GM21515 (cell line): ENCODE measurements at regions not wholly inside any gene's neighbourhood (a gene's known extent, or its start where the extent isn't known, plus 50 kb on each side); places are given as distances from the start of the nearest gene placed in this dataset.

Experiments used
- ATAC-seq: cut with Tn5 transposase; IDR thresholded peaks from one replicate; pipeline ENCODE4 v1.9.1; 2021; ENCODE audit not compliant: unreplicated experiment

- ATAC-seq, result no peak
These were observed 703.8 kb downstream of the CDH8 start for GRCh38 chr16:61332461-61332860.

GRCh38 chr16:61324044-61324443 lies 712.2 kb downstream of the CDH8 start:
- no peak for ATAC-seq

- ATAC-seq, result no peak
These were observed 712.8 kb downstream of the CDH8 start for GRCh38 chr16:61323456-61323855.

GRCh38 chr16:61320791-61321190 lies 715.4 kb downstream of the CDH8 start:
- no peak for ATAC-seq

GRCh38 chr16:61313931-61314330 lies 722.3 kb downstream of the CDH8 start:
- no peak for ATAC-seq

GRCh38 chr16:61309386-61309785 lies 726.9 kb downstream of the CDH8 start:
- no peak for ATAC-seq

DNA sequence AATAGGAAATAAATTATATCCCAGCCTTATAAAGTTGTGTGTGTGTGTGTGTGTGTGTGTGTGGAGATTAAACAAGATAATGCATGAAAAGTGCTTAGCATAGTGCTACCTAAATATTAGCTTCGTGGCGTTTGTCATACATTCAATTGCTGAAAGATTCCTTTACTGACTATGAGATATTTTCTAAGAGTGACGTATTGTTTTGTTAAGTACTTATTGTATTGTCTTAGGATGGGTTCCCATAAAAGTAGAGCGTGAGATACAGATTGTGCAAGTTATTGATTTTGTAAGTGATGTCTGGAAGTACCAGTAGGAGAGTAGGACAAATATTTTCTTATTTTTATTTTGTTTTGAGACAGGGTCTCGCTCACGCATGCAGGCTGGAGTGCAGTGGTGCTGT lies 730.0 kb downstream of the CDH8 start:
- no peak for ATAC-seq

GRCh38 chr16:61296814-61297213 lies 739.4 kb downstream of the CDH8 start:
- ATAC-seq, result no peak

- ATAC-seq, result no peak
These were observed 739.9 kb downstream of the CDH8 start for GRCh38 chr16:61296305-61296704.

DNA sequence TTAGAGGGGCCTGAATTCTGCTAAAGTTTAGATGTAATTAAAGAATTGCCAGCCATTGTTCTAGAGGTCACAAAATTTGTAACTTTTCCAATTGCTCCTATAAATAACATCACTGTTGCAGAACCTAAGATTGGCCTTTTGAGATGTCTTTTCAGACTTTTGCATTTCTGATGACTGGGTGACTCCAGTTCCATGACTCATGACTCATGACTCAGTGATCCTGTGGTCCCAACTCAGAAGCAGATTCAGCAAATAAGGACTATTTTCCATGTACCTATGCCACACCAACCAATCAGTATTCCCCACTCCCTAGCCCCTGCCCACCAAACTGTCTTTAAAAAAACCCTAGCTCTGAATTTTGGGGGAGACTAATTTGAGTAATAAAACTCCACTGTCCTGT lies 740.9 kb downstream of the CDH8 start:
- no peak for ATAC-seq

GRCh38 chr16:61289141-61289540 lies 747.1 kb downstream of the CDH8 start:
- ATAC-seq, result no peak

DNA sequence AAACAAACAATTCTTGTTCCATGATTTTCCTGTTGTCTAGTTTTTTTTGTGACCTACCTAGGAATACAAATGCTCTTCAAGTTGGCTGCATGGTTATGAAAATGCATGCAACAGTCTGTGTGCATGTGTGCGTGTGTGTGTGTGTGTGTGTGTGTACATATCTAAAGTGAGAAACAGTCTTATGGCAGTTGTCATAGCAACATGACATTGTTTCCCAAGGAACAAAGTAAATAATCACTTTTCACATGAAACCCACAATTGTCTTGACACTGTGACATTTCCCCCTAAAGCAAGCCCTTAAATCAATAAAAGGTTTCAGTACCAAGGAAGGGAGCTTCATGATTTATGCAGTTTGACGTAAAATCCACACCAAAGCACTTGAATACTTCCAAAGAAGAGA lies 758.4 kb downstream of the CDH8 start:
- no peak for ATAC-seq

GRCh38 chr16:61274211-61274610 lies 762.0 kb downstream of the CDH8 start:
- ATAC-seq, result no peak

DNA sequence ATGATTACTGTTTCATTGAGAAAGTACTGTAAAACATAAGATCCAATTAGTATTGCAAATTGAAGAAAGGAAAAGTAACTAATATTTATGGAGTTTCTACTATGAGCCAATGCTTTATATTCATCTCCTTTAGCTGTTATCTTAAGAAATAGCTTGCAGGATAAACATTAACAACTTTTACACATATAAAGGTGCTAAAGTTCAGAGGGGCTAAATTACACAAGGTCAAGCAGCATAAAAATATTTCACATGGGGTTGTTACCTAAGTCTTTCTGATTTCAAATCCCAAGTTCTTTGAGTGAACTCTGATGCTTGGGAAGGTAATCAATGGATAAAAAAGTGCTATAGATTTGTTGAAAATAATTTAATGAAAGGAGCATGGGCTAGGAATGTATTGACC lies 765.5 kb downstream of the CDH8 start:
- no peak for ATAC-seq

GRCh38 chr16:61263400-61263799 lies 772.8 kb downstream of the CDH8 start:
- ATAC-seq, result no peak

DNA sequence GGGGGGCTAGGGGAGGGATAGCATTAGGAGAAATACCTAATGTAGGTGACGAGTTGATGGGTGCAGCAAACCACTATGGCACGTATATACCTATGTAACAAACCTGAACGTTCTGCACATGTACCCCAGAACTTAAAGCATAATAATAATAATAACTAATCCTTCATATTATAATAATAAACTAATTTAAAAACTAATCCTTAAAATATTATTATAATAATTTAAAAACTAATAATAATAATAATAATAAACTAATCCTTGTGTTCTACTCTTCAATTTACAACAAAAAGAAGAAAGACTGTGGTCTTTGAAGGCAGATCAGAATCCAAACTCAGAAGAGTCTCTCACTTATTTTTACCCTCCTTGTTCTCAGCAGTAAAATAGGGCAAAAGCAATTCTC lies 774.9 kb downstream of the CDH8 start:
- no peak for ATAC-seq

GRCh38 chr16:61246592-61246991 lies 789.6 kb downstream of the CDH8 start:
- no peak for ATAC-seq

- no peak for ATAC-seq
These were observed 792.3 kb downstream of the CDH8 start for GRCh38 chr16:61243954-61244353.

- ATAC-seq, result no peak
These were observed 798.3 kb downstream of the CDH8 start for GRCh38 chr16:61237884-61238485.

GRCh38 chr16:61233713-61234112 lies 802.5 kb downstream of the CDH8 start:
- ATAC-seq, result no peak

DNA sequence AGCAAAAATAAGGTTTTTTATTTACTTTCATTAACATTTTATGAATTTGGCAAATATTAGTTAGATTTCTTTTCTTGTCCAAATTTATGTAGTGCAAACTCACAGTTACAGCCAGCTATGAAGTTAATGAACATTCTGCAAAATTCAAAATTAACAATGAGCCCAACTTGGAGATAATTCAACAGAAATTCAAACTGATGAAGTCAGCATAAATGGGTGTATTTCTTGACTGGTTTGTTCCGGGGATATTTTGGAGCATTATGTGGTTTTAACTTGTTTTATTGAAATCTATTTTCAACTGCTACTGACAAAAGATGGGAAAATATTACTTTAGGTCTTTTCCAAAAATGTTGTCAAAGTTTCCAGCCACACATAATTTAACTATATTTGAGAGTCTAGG lies 807.9 kb downstream of the CDH8 start:
- no peak for ATAC-seq

DNA sequence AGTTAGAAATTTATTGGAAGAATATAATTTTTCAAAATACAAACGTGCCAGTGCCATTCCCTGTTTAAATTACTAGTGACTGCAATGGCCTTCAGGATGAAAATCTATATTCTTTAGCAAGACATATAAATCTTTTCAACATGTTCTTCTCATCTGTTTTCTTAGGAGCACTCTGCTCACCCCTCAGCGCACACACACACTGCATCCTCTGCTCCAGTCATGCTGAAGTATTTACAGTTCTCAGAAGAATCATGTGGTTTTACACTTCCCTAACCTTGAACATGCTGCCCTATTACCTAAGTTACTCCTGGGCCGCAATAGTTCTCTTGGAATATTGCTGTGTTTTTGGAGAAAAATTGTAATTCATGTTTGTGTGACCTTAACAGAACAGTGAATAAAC lies 820.6 kb downstream of the CDH8 start:
- ATAC-seq, result no peak

DNA sequence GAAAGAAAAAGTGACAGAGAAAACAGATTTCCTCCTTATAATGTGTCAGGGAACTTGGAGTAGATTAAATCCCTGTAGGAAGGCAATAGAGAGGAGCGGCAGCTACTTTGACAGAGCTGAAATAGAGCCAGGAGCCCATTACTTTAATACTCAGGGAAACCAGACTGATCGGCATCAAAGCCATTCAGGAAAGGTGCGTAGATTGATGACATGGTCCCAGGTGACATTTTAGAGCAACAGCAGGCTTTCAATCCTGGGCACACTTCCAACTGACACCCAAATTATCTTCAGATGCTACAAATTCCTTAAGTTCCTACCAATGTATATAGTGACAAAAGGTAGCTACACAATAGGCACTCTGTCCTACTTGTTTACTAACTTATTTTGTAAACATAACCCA lies 821.5 kb downstream of the CDH8 start:
- ATAC-seq, result no peak

DNA sequence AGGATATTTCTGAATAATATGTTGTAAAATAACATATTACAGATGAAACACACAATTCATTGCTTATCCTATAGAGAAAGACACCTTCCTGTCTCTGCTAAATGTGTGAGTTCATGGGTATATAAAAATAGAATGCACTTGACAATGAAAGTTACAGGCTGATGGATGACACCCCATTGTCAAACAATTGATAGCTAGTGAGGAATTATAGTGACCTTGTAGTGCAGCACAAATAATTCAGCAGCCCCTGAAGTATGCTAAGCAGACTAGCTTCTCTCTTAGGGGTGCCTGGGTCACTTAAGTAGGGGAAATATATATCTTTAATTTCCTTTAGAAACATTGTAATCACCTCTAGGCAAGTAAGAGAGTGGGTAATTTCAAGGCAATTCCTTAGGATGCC lies 826.2 kb downstream of the CDH8 start:
- ATAC-seq, result no peak
